ENCODE measurements at regions not wholly inside any gene's neighbourhood (a gene's known extent, or its start where the extent isn't known, plus 50 kb on each side); places are given as distances from the start of the nearest gene placed in this dataset.
A peak's percentile ranks its signal among the peaks of the same experiment; 100 is the strongest.

- H3K4me3 ChIP-seq (ENCODE audit: low read length), result no peak overlapping the region
- H3K9me2 ChIP-seq (ENCODE audit: insufficient read depth, low read length), result no peaks in the 10 kb centered on the region
- no peaks in the 10 kb centered on the region for H4K20me1 ChIP-seq (ENCODE audit: insufficient read depth)
- no peaks in the 10 kb centered on the region for H3K36me3 ChIP-seq (ENCODE audit: insufficient read depth, low read length)
- no peak overlapping the region for H3K4me2 ChIP-seq (ENCODE audit: low read length)
- H3K27ac ChIP-seq (ENCODE audit: low read length), result no peak overlapping the region
- H3K79me2 ChIP-seq (replicated peaks; ENCODE audit: insufficient read depth, low read length), result no peaks in the 10 kb centered on the region
- TF ChIP-seq SMC3 (conservative IDR thresholded peaks at IDR 0.05; ENCODE audit: poor library complexity) (peak; percentile 85), RAD21 (conservative IDR thresholded peaks at IDR 0.05) (peak; percentile 91), MXI1 (conservative IDR thresholded peaks at IDR 0.05; ENCODE audit: poor library complexity, severe bottlenecking) (no peak), POLR2AphosphoS5 (IDR thresholded peaks at IDR 0.05) (no peak), CTCF (IDR thresholded peaks at IDR 0.05; ENCODE audit: poor library complexity, severe bottlenecking) (peak; percentile 86)
- H3K9me3 ChIP-seq (ENCODE audit: low read length), result no peaks in the 10 kb centered on the region
- H3K9ac ChIP-seq (ENCODE audit: low read length), result no peak overlapping the region
- no peaks in the 10 kb centered on the region for H3K27me3 ChIP-seq (ENCODE audit: insufficient read depth, low read depth, low read length)
- no peak overlapping the region for H2AFZ ChIP-seq (ENCODE audit: low read depth, low read length)
- no peaks in the 10 kb centered on the region for H3F3A ChIP-seq (ENCODE audit: insufficient read depth, low read length, poor library complexity, severe bottlenecking)
Measured at GRCh38 chr4:57426779-57427395, 316.7 kb upstream of the IGFBP7 start.

DNA sequence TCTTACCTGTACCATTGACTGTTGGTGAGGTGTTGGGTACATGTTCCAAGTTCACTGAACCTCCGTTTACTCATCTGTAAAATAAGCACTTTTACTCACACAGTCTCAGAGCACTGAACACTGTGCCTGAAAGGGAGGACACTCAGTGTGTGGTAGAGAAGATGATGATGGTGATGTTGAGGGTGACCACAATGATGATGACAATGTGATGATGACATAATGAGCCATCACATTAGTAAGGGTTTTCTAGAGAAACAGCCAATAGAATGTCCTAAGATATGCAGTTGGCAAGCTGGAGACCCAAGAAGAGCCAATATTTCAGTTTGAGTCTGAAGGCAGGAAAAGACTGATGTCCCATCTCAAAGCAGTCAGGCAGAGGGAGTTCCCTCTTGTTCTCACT lies 315.4 kb upstream of the IGFBP7 start:
- TF ChIP-seq EZH2 (IDR thresholded peaks at IDR 0.05; ENCODE audit: borderline replicate concordance, insufficient read depth, low read length, poor library complexity, severe bottlenecking) (no peak), POLR2AphosphoS5 (IDR thresholded peaks at IDR 0.05) (no peak), EP300 (conservative IDR thresholded peaks at IDR 0.05; ENCODE audit: poor library complexity, severe bottlenecking) (no peak), MXI1 (conservative IDR thresholded peaks at IDR 0.05; ENCODE audit: poor library complexity, severe bottlenecking) (no peak), SMC3 (conservative IDR thresholded peaks at IDR 0.05; ENCODE audit: poor library complexity) (no peak), REST (IDR thresholded peaks at IDR 0.05; ENCODE audit: borderline replicate concordance) (no peak), TAF1 (IDR thresholded peaks at IDR 0.05; ENCODE audit: low read depth) (no peak), CTCF (IDR thresholded peaks at IDR 0.05; ENCODE audit: poor library complexity, severe bottlenecking) (no peak), RAD21 (conservative IDR thresholded peaks at IDR 0.05) (no peak)

More for the DNA sequence above, 315.4 kb upstream of the IGFBP7 start:
- Histone ChIP-seq H2AFZ (ENCODE audit: low read depth, low read length) (no peak overlapping the region), H4K20me1 (ENCODE audit: insufficient read depth) (no peaks in the 10 kb centered on the region), H3K9me2 (ENCODE audit: insufficient read depth, low read length) (no peaks in the 10 kb centered on the region), H3F3A (ENCODE audit: insufficient read depth, low read length, poor library complexity, severe bottlenecking) (no peaks in the 10 kb centered on the region), H3K27ac (ENCODE audit: low read length) (no peak overlapping the region), H3K27me3 (ENCODE audit: insufficient read depth, low read depth, low read length) (no peaks in the 10 kb centered on the region), H3K36me3 (ENCODE audit: insufficient read depth, low read length) (no peaks in the 10 kb centered on the region), H3K9me3 (ENCODE audit: low read length) (no peaks in the 10 kb centered on the region), H3K9ac (ENCODE audit: low read length) (no peak overlapping the region), H3K79me2 (replicated peaks; ENCODE audit: insufficient read depth, low read length) (no peaks in the 10 kb centered on the region), H3K4me2 (ENCODE audit: low read length) (no peak overlapping the region), H3K4me3 (ENCODE audit: low read length) (no peak overlapping the region)
